GM12878 (cell line): ENCODE measurements at regions not wholly inside any gene's neighbourhood (a gene's known extent, or its start where the extent isn't known, plus 50 kb on each side); places are given as distances from the start of the nearest gene placed in this dataset.

Source experiments
- CEBPB ChIP-seq, 2 experiments: fragments of 150-350 bp in 1 of 2; IDR thresholded peaks; 2 replicates each; pipeline ENCODE4 v1.6.1; 2012 to 2014; ENCODE audit warnings: low read depth in 2 of 2, low read length in 2 of 2, borderline replicate concordance in 1 of 2, inconsistent platforms in 1 of 2
- CTCF ChIP-seq, 3 experiments: IDR thresholded peaks in 2 of 3; conservative IDR thresholded peaks in 1 of 3; 2 replicates each; pipeline ENCODE4 v1.5.1; 2011; ENCODE audit warnings: low read depth in 3 of 3, low read length in 3 of 3, mild to moderate bottlenecking in 3 of 3, control low read depth in 2 of 3, moderate library complexity in 2 of 3, inconsistent platforms in 1 of 3, mixed read lengths in 1 of 3; ENCODE audit not compliant: control insufficient read depth in 2 of 3, insufficient read depth in 1 of 3; ENCODE audit errors: extremely low read depth in 1 of 3
- NFIC ChIP-seq: IDR thresholded peaks from 2 replicates; pipeline ENCODE4 v1.6.1; 2012; ENCODE audit warnings: low read depth, mild to moderate bottlenecking, inconsistent platforms, low read length, moderate library complexity
- NFYA ChIP-seq: IDR thresholded peaks from 2 replicates; pipeline ENCODE4 v1.6.1; 2011; ENCODE audit warnings: low read depth, mild to moderate bottlenecking, low read length, improper control_type of control experiment, borderline replicate concordance
- POLR2A ChIP-seq: IDR thresholded peaks from 2 replicates; pipeline ENCODE4 v1.6.1; 2011; ENCODE audit warnings: low read depth, mild to moderate bottlenecking, low read length
- PRDM15 ChIP-seq: fragments of 450-650 bp; formaldehyde crosslinking; IDR thresholded peaks from 2 replicates; pipeline ENCODE4 v1.4.0; 2020; ENCODE audit warnings: mild to moderate bottlenecking, moderate library complexity
- RAD21 ChIP-seq: IDR thresholded peaks from 2 replicates; pipeline ENCODE4 v1.6.1; 2011; ENCODE audit warnings: mild to moderate bottlenecking, low read depth, low read length, moderate library complexity; ENCODE audit not compliant: insufficient read depth
- SP1 ChIP-seq: IDR thresholded peaks from one replicate; pipeline ENCODE4 v1.6.1; 2011; ENCODE audit warnings: low read depth, low read length
- TCF12 ChIP-seq: IDR thresholded peaks from 2 replicates; pipeline ENCODE4 v1.6.1; 2011; ENCODE audit warnings: low read depth, mild to moderate bottlenecking, low read length
- WRNIP1 ChIP-seq: IDR thresholded peaks from 2 replicates; pipeline ENCODE4 v1.6.1; 2011; ENCODE audit warnings: low read depth, low read length, improper control_type of control experiment, borderline replicate concordance
- ZNF217 ChIP-seq: fragments of 450-650 bp; IDR thresholded peaks from 2 replicates; pipeline ENCODE4 v1.6.1; 2017; ENCODE audit warnings: antibody characterized with exemption, mild to moderate bottlenecking

DNA sequence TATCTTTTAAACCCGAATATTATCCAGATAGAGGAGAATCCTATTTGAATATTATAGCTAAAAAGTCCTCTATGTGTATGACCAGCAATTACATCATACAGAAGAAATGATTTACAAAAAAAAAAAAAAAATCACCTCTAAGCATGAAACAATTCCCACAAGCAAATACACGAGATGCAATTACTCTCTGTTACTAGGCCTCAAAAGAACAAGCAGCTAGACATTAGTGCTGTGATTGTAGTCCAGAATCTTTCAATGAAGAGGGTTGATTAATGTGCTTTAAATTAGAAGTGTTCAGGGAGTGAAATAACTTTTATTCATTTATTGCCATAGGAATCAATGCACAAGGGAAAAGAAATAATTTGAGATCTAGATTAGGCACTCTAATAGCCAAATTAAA is 1379.5 kb upstream of the GBE1 start:
- TF ChIP-seq CEBPB (IDR thresholded peaks at IDR 0.05; ENCODE audit: borderline replicate concordance in 1 of 2, low read depth in 2 of 2, low read length in 2 of 2) (no peak), ZNF217 (no peak), RAD21 (no peak), TCF12 (no peak), NFIC (no peak), NFYA (no peak), CTCF (IDR thresholded peaks at IDR 0.05 in 2 of 3, conservative IDR thresholded peaks at IDR 0.05 in 1 of 3; ENCODE audit: control insufficient read depth in 2 of 3, extremely low read depth in 1 of 3, insufficient read depth in 1 of 3, low read depth in 3 of 3, low read length in 3 of 3) (no peak), WRNIP1 (no peak), PRDM15 (no peak), SP1 (no peak), POLR2A (no peak)
